Trophoblast cell (in vitro differentiated cells and primary cell): ENCODE measurements at regions not wholly inside any gene's neighbourhood (a gene's known extent, or its start where the extent isn't known, plus 50 kb on each side); places are given as distances from the start of the nearest gene placed in this dataset.

Experiments used
- DNase-seq, 2 donors: peaks; one replicate each; pipeline ENCODE4 v3.0.0-alpha.2; 2016
- H2AFZ ChIP-seq: 2 replicates; pipeline ENCODE4 v1.6.1; 2013; ENCODE audit warnings: low read length, moderate library complexity, mild to moderate bottlenecking; ENCODE audit not compliant: insufficient read depth, poor library complexity
- H2AK5ac ChIP-seq: 2 replicates; pipeline ENCODE4 v1.6.1; 2013; ENCODE audit warnings: mild to moderate bottlenecking, low read length
- H2BK120ac ChIP-seq: 2 replicates; pipeline ENCODE4 v1.6.1; 2013; ENCODE audit warnings: low read length, mild to moderate bottlenecking, moderate library complexity; ENCODE audit not compliant: insufficient read depth, poor library complexity
- H2BK12ac ChIP-seq: 2 replicates; pipeline ENCODE4 v1.6.1; 2013; ENCODE audit warnings: mild to moderate bottlenecking, low read length, moderate library complexity
- H2BK5ac ChIP-seq: 2 replicates; pipeline ENCODE4 v1.6.1; 2013; ENCODE audit warnings: low read length, low read depth, moderate library complexity, mild to moderate bottlenecking; ENCODE audit not compliant: poor library complexity
- H3K14ac ChIP-seq: 2 replicates; pipeline ENCODE4 v1.6.1; 2013; ENCODE audit warnings: mild to moderate bottlenecking, low read length
- H3K18ac ChIP-seq: 2 replicates; pipeline ENCODE4 v1.6.1; 2013; ENCODE audit warnings: mild to moderate bottlenecking, low read length
- H3K23ac ChIP-seq: 2 replicates; pipeline ENCODE4 v1.6.1; 2013; ENCODE audit warnings: low read length
- H3K27ac ChIP-seq: 2 replicates; pipeline ENCODE4 v1.5.1; 2013; ENCODE audit warnings: low read depth, mild to moderate bottlenecking, inconsistent platforms, low read length, moderate library complexity
- H3K27me3 ChIP-seq: 2 replicates; pipeline ENCODE4 v1.6.1; 2013; ENCODE audit warnings: inconsistent platforms, mild to moderate bottlenecking, low read length, moderate library complexity; ENCODE audit not compliant: insufficient read depth
- H3K36me3 ChIP-seq, 2 experiments: 1 replicate in 1 of 2; 2 replicates in 1 of 2; pipeline ENCODE4 v1.6.1; 2013; ENCODE audit warnings: low read length in 2 of 2, mild to moderate bottlenecking in 2 of 2, moderate library complexity in 1 of 2; ENCODE audit not compliant: insufficient read depth in 2 of 2, control insufficient read depth in 1 of 2
- H3K4ac ChIP-seq: 2 replicates; pipeline ENCODE4 v1.6.1; 2013; ENCODE audit warnings: low read depth, mild to moderate bottlenecking, low read length, moderate library complexity
- H3K4me1 ChIP-seq, 2 experiments: 1 replicate in 1 of 2; 2 replicates in 1 of 2; pipeline ENCODE4 v1.6.1; 2013; ENCODE audit warnings: low read length in 2 of 2, mild to moderate bottlenecking in 2 of 2, moderate library complexity in 1 of 2; ENCODE audit not compliant: insufficient read depth in 2 of 2, control insufficient read depth in 1 of 2
- H3K4me2 ChIP-seq: 2 replicates; pipeline ENCODE4 v1.6.1; 2013; ENCODE audit warnings: inconsistent platforms, mild to moderate bottlenecking, low read length, moderate library complexity
- H3K4me3 ChIP-seq: 2 replicates; pipeline ENCODE4 v1.5.1; 2013; ENCODE audit warnings: mild to moderate bottlenecking, low read depth, low read length, inconsistent platforms
- H3K79me1 ChIP-seq: one replicate; pipeline ENCODE4 v1.6.1; 2013; ENCODE audit warnings: low read length
- H3K79me2 ChIP-seq: 2 replicates; pipeline ENCODE4 v1.6.1; 2013; ENCODE audit warnings: low read length, mild to moderate bottlenecking; ENCODE audit not compliant: control insufficient read depth, insufficient read depth, poor library complexity
- H3K9ac ChIP-seq: 2 replicates; pipeline ENCODE4 v1.6.1; 2013; ENCODE audit warnings: mild to moderate bottlenecking, low read length
- H3K9me3 ChIP-seq: 2 replicates; pipeline ENCODE4 v1.6.1; 2013; ENCODE audit warnings: low read depth, mild to moderate bottlenecking, control low read depth, inconsistent platforms, low read length; ENCODE audit not compliant: insufficient read depth
- H4K12ac ChIP-seq: 2 replicates; pipeline ENCODE4 v1.6.1; 2013; ENCODE audit warnings: low read depth, mild to moderate bottlenecking, low read length, moderate library complexity
- H4K8ac ChIP-seq: 2 replicates; pipeline ENCODE4 v1.6.1; 2013; ENCODE audit warnings: low read depth, mild to moderate bottlenecking, low read length, moderate library complexity
- H4K91ac ChIP-seq: one replicate; pipeline ENCODE4 v1.6.1; 2013; ENCODE audit warnings: low read depth, mild to moderate bottlenecking, low read length, moderate library complexity
- WGBS: extraction: QIAGEN DNeasy Blood & Tissue Kit; methylation state at CpG from one replicate; pipeline ENCODE4 v1.1.7; 2013; ENCODE audit warnings: missing lambda C conversion rate; ENCODE audit not compliant: insufficient read length, insufficient coverage; ENCODE audit errors: extremely low coverage; 5-methylcytosine and 5-hydroxymethylcytosine counted together

DNA sequence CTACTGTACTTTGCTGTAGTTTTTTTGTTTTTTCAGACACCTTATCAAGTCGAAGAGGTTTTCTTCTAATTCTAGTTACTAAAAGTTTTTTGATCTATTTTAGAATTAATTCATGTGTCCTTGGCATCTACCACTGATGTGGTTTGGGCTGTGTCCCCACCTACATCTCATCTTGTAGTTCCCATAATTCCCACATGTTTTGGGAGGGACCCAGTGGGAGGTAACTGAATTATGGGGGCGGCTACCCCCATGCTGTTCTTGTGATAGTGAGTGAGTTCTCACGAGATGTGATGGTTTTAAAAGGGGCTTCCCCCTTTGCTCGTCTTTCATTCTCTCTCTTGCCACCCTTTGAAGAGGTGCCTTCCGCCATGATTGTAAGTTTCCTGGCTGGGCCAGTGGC is 154.6 kb upstream of the EEPD1 start:
- Histone ChIP-seq H3K4me1 (no peaks in the 10 kb centered on the region), H4K12ac (no peak overlapping the region), H3K36me3 (peaks cover 0 to 3% of the 10 kb centered on the region in 2 experiments), H3K4me2 (no peak overlapping the region), H3K9ac (no peak overlapping the region), H2AK5ac (no peak overlapping the region), H3K27ac (no peak overlapping the region), H3K14ac (no peak overlapping the region), H2AFZ (no peak overlapping the region), H4K91ac (no peak overlapping the region), H2BK120ac (no peak overlapping the region), H2BK12ac (no peak overlapping the region), H2BK5ac (no peak overlapping the region), H3K9me3 (no peaks in the 10 kb centered on the region), H3K18ac (no peak overlapping the region), H4K8ac (no peak overlapping the region), H3K27me3 (no peaks in the 10 kb centered on the region), H3K79me2 (no peaks in the 10 kb centered on the region), H3K79me1 (peaks cover 3% of the 10 kb centered on the region), H3K23ac (no peak overlapping the region), H3K4ac (no peak overlapping the region), H3K4me3 (no peak overlapping the region)
- no peak for DNase-seq
- no CpG with 5 or more reads among the region's 5 CpGs for WGBS

DNA sequence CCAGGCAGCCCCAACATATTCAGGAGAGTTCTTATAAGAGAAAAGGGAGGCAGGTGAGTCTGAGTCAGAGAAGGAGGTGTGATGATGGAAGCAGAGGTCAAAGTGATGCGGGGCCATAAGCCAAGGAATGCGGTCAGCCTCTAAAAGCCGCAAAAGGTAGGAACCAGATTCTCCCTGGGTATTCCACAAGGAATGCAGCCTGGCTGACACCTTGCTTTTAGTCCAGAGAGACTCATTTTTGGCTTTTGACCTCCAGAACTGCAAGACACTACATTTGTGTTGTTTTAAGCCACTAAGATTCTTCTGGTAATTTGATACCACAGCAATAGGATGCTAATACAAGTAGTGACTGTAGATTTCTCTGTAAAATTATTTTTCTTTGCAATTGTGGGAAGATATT is 151.5 kb upstream of the EEPD1 start:
- Histone ChIP-seq H4K91ac (no peak overlapping the region), H3K14ac (no peak overlapping the region), H3K9me3 (no peaks in the 10 kb centered on the region), H3K79me2 (no peaks in the 10 kb centered on the region), H2AK5ac (no peak overlapping the region), H2BK12ac (no peak overlapping the region), H3K23ac (no peak overlapping the region), H2BK5ac (no peak overlapping the region), H3K4ac (no peak overlapping the region), H3K36me3 (peaks cover 0 to 3% of the 10 kb centered on the region in 2 experiments), H3K4me3 (no peak overlapping the region), H3K4me2 (no peak overlapping the region), H4K8ac (no peak overlapping the region), H2AFZ (no peak overlapping the region), H3K27me3 (no peaks in the 10 kb centered on the region), H3K9ac (no peak overlapping the region), H3K79me1 (no peaks in the 10 kb centered on the region), H2BK120ac (no peak overlapping the region), H3K18ac (no peak overlapping the region), H4K12ac (no peak overlapping the region), H3K4me1 (no peaks in the 10 kb centered on the region), H3K27ac (no peak overlapping the region)
- peak; percentile 80 to 87 for DNase-seq
- no CpG with 5 or more reads among the region's 3 CpGs for WGBS

DNA sequence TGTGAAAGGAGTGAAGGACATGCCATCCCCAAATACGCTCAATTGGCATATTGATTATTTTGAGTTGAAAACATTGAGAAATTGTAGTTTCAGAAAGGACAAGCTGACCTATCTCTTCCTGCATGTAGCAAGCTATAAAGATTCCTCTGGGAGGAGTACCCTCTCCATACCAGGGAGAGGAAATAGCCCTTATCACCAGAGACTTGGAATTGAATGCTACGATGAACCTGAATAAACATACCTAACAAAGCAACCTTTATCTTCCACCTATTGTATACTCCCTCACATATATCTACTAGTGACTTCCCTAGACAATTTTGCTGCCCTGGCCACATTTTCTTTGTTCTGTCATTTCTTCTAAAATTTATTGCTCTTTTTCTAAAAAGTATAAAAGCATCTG is 150.2 kb upstream of the EEPD1 start:
- no peak overlapping the region for H3K4ac ChIP-seq
- no peak overlapping the region for H4K8ac ChIP-seq
- H4K12ac ChIP-seq = no peak overlapping the region
- H3K27ac ChIP-seq = no peak overlapping the region
- H3K27me3 ChIP-seq = no peaks in the 10 kb centered on the region
- no peaks in the 10 kb centered on the region for H3K79me1 ChIP-seq
- no peak overlapping the region for H2AK5ac ChIP-seq
- no peak overlapping the region for H2BK5ac ChIP-seq
- no peaks in the 10 kb centered on the region for H3K36me3 ChIP-seq
- no peak overlapping the region for H3K4me2 ChIP-seq
- H3K79me2 ChIP-seq = no peaks in the 10 kb centered on the region
- no peak overlapping the region for H3K4me3 ChIP-seq
- no peak overlapping the region for H2BK120ac ChIP-seq
- H3K4me1 ChIP-seq = no peaks in the 10 kb centered on the region
- no peak overlapping the region for H2BK12ac ChIP-seq
- H2AFZ ChIP-seq = no peak overlapping the region
- WGBS = no CpG with 5 or more reads among the region's 2 CpGs
- no peak overlapping the region for H3K23ac ChIP-seq
- H3K18ac ChIP-seq = no peak overlapping the region
- no peak overlapping the region for H3K14ac ChIP-seq
- DNase-seq = no peak
- H4K91ac ChIP-seq = no peak overlapping the region
- H3K9ac ChIP-seq = no peak overlapping the region
- H3K9me3 ChIP-seq = no peaks in the 10 kb centered on the region

GRCh38 chr7:36003343-36003742 is 149.7 kb upstream of the EEPD1 start:
- Histone ChIP-seq H3K36me3 (no peaks in the 10 kb centered on the region), H3K27ac (no peak overlapping the region), H3K79me2 (no peaks in the 10 kb centered on the region), H3K4me2 (no peak overlapping the region), H3K9ac (no peak overlapping the region), H3K79me1 (no peaks in the 10 kb centered on the region), H3K14ac (no peak overlapping the region), H4K8ac (no peak overlapping the region), H2AK5ac (no peak overlapping the region), H2BK120ac (no peak overlapping the region), H3K4me3 (no peak overlapping the region), H3K4ac (no peak overlapping the region), H2BK12ac (no peak overlapping the region), H3K4me1 (no peaks in the 10 kb centered on the region), H2AFZ (no peak overlapping the region), H2BK5ac (no peak overlapping the region), H3K27me3 (no peaks in the 10 kb centered on the region), H3K18ac (no peak overlapping the region), H4K91ac (no peak overlapping the region), H4K12ac (no peak overlapping the region), H3K9me3 (no peaks in the 10 kb centered on the region), H3K23ac (no peak overlapping the region)
- no CpG with 5 or more reads among the region's 1 CpG for WGBS
- no peak for DNase-seq
